SKM-1 (cell line): ENCODE measurements at regions not wholly inside any gene's neighbourhood (a gene's known extent, or its start where the extent isn't known, plus 50 kb on each side); places are given as distances from the start of the nearest gene placed in this dataset.

Experiments
- DNase-seq: peaks from one replicate; lab custom pipeline; 2025; ENCODE audit not compliant: unreplicated experiment; lab: John Stamatoyannopoulos, UW

GRCh38 chr11:30153008-30153407 is 77.8 kb upstream of the FSHB start:
- DNase-seq = no peak

- no peak for DNase-seq
These were observed 75.4 kb upstream of the FSHB start for GRCh38 chr11:30155428-30155827.

GRCh38 chr11:30159546-30159945 is 71.3 kb upstream of the FSHB start:
- no peak for DNase-seq

GRCh38 chr11:30165652-30166051 is 65.2 kb upstream of the FSHB start:
- DNase-seq = no peak

- DNase-seq = no peak
These were observed 59.2 kb upstream of the FSHB start for GRCh38 chr11:30171661-30172060.

- DNase-seq = no peak
These were observed 58.7 kb upstream of the FSHB start for GRCh38 chr11:30172158-30172557.

- DNase-seq = no peak
These were observed 57.9 kb upstream of the FSHB start for GRCh38 chr11:30172883-30173311.

- no peak for DNase-seq
These were observed 56.4 kb upstream of the FSHB start for GRCh38 chr11:30174265-30175020.
